Activated T-helper 2 cell treated with anti-CD3 and anti-CD28 coated beads, Interferon-gamma antibody, Interleukin-2, Interleukin-4, amounts not matched to agents 10 μg/mL and 5 μg/mL and 100 μg/mL, durations not matched to agents 14 hours and 24 hours and 36 hours (primary cell): ENCODE measurements at regions not wholly inside any gene's neighbourhood (a gene's known extent, or its start where the extent isn't known, plus 50 kb on each side); places are given as distances from the start of the nearest gene placed in this dataset.

Source experiments
- DNase-seq: peaks from one replicate; pipeline ENCODE4 v3.0.0; 2021; ENCODE audit warnings: low spot score
- H3K27ac Mint-ChIP-seq: one replicate; pipeline ENCODE4 v1.8.0; 2021; ENCODE audit warnings: mixed read lengths
- H3K27me3 Mint-ChIP-seq: one replicate; pipeline ENCODE4 v1.8.0; 2021; ENCODE audit warnings: low read depth, mixed read lengths
- H3K36me3 Mint-ChIP-seq: one replicate; pipeline ENCODE4 v1.8.0; 2021; ENCODE audit warnings: low read depth, mixed read lengths
- H3K4me1 Mint-ChIP-seq: one replicate; pipeline ENCODE4 v1.8.0; 2021; ENCODE audit warnings: low read depth, mixed read lengths
- H3K4me3 Mint-ChIP-seq: one replicate; pipeline ENCODE4 v1.8.0; 2021; ENCODE audit warnings: low read depth, mild to moderate bottlenecking, moderate library complexity, mixed read lengths
- H3K9me3 Mint-ChIP-seq: one replicate; pipeline ENCODE4 v1.8.0; 2021; ENCODE audit warnings: mixed read lengths
- intact Hi-C: fragments of 100-400 bp; cut with micrococcal nuclease; formaldehyde crosslinking; loops from one replicate; pipeline ENCODE4 v1.15.1; 2023

DNA sequence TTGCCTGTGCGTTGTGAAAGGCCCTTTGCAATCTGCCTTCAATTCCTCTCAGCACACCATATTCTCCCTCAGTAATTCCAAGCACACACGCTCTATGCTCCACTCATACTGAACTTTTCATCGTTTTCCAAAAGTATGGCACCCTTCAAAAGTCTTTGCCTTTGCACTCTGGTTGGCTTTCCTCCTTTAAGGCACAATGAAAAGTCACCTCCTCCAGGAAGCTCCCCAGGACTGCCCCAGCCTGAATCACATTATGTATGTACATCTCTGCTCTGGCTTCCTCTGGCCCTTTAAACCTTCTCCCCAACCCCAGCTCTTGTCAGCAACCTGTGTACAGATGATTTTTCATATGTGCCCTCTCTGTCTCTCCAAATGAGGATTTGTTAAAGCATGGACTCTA is 250.7 kb downstream of the MAF start:
- Mint-ChIP-seq H3K4me3 (no peak overlapping the region), H3K27ac (no peak overlapping the region), H3K36me3 (no peaks in the 10 kb centered on the region), H3K27me3 (peaks cover 2% of the 10 kb centered on the region), H3K4me1 (peaks cover 8% of the 10 kb centered on the region), H3K9me3 (no peaks in the 10 kb centered on the region)
- intact Hi-C loops = no loop called here
- DNase-seq = no peak

DNA sequence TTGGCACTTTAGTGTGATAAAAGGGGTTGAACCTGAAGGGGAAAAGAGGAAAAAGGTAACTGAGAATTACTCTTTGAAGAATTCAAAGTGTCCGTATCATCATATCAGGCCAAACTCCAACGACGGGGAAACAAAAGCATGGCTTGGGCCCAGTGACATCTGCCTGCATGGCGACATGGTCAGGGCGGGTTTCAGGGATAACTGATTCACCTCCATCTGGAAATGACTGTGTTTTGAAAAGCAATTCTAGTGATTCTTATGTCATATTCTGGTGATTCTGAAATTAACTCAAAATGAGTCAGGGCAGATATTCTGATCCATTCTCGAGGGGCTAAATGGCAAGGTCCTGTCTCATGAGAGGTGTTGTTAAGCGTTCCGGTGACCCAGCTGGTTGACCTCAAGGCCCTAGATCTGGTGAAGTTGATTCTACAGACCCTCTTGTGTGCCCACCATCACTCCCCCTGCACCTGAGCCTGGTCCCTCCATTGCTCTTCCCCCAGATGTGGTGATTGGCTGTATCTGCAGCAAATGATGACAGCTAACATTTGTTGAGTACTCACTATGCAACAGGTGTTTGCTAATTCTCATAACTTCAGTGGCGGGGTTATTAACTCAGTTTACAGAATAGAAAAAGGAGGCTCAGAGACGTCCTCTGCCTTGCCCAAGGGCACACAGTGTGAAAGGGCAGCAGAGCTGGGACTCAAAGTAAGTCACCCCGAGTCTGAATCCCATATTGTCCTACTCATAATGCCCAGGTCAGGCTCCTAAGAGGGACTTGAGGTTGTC is 251.8 kb downstream of the MAF start:
- intact Hi-C loops = no loop called here
- Mint-ChIP-seq H3K27ac (no peak overlapping the region), H3K9me3 (no peaks in the 10 kb centered on the region), H3K4me3 (no peak overlapping the region), H3K36me3 (no peaks in the 10 kb centered on the region), H3K27me3 (peaks cover 3% of the 10 kb centered on the region), H3K4me1 (peaks cover 10% of the 10 kb centered on the region)
- DNase-seq = no peak

DNA sequence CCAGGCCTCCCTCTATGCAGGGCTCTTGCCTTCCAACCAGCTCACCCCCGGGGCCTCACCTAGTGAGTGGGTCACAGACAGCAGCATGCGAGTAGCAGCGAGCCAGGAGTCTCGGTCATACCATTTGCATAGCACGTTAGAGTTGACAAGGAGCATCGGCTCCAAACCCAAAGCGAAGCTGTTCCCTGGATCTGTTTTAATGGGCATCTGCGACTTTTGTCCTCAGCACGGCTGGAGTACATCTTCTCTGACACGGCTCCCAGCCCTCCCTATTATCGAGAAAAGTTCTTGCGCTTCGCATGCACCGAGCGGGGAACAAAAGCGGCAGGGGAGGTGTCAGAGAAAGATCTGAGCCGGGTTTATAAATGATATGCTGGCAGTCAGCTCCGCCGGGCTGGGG is 253.3 kb downstream of the MAF start:
- no peak for DNase-seq
- Mint-ChIP-seq H3K4me1 (peaks cover 17% of the 10 kb centered on the region), H3K4me3 (no peak overlapping the region), H3K9me3 (no peaks in the 10 kb centered on the region), H3K27me3 (peaks cover 5% of the 10 kb centered on the region), H3K27ac (no peak overlapping the region), H3K36me3 (no peaks in the 10 kb centered on the region)
- intact Hi-C loops = no loop called here

DNA sequence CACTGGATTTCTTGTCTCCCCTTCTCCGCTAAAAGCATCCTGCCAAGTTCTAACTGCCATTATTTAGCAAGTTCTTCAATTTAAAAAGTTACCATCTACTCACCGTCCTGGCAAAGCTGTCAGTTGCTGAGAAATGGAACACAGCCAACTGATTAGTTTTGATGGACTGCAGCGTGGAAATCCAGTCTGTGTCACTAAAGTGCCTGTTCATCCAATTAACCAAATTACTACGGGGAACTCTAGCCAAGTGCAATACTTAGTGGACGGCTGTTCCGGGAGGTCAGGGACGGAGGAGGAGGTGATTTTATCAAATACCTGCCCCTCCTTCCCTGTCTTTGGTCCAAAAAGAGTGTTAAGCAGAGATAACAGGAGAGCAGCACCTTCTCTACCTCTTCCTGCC is 260.7 kb downstream of the MAF start:
- peaks cover 7% of the 10 kb centered on the region for H3K27me3 Mint-ChIP-seq
- peaks cover 14% of the 10 kb centered on the region for H3K4me1 Mint-ChIP-seq
- intact Hi-C loops = no loop called here

DNA sequence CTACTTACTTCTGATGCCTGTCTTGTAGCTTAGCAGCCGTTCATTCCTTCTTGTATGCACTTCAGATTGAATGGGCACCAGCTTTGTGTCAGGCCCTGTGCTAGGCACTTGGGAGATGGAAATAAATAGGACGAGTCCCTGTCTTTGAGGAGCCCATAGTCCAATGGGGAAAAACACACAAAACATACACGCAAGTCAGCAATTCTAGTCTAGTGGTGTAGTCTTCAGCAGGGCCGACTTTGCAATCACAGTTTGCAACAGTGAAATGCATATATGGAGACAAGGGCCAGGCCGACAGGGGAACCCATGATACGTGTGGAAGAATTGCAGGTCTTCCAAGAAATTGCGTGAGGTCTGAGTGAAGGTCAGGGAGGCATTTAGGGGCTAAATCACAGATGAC is 262.6 kb downstream of the MAF start:
- no peak overlapping the region for H3K4me3 Mint-ChIP-seq
- intact Hi-C loops = no loop called here
- peaks cover 5% of the 10 kb centered on the region for H3K4me1 Mint-ChIP-seq
- DNase-seq = no peak
- no peaks in the 10 kb centered on the region for H3K36me3 Mint-ChIP-seq
- H3K27ac Mint-ChIP-seq = no peak overlapping the region
- H3K9me3 Mint-ChIP-seq = no peaks in the 10 kb centered on the region
- peaks cover 2% of the 10 kb centered on the region for H3K27me3 Mint-ChIP-seq

More for the DNA sequence above, 260.7 kb downstream of the MAF start:
- no peak for DNase-seq
- Mint-ChIP-seq H3K9me3 (no peaks in the 10 kb centered on the region), H3K36me3 (no peaks in the 10 kb centered on the region), H3K4me3 (no peak overlapping the region), H3K27ac (no peak overlapping the region)

DNA sequence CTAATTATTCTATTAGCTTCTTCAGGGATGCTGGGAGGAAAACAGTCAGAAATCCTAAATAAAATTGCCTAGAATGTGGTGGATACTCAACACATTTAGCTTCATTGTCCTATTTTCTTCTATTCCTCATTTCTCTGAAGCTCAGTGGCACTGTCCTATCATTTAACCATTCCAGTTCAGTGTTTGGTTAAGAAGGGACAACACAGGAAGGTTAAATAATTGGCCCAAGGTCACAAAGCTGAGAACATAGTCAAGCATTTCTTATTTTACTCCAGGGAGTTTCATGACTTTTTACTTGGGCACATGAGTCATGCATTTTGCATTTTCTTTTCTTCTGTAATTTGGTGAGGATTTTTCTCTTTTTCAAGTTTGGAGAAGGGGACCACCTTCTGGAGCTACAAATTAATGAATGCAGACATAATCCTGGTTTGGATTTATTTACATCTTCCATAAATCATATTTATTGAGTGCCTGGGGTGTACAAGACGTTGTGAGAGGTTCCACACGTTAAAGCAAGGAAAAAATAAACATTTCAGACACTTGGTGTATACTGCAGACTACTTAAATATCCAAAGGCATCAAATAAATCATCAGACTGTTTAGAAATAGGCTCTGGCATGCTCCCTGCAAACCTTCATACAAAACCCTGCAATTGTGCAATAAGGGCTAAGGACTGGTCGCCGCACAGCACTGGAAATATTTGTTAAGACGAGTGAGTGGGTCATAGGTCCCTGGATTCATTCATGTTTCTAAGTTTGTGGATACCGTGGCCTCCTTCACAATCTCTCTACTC is 263.9 kb downstream of the MAF start:
- H3K9me3 Mint-ChIP-seq = no peaks in the 10 kb centered on the region
- DNase-seq = no peak
- H3K27me3 Mint-ChIP-seq = peaks cover 2% of the 10 kb centered on the region
- no peak overlapping the region for H3K27ac Mint-ChIP-seq
- no peaks in the 10 kb centered on the region for H3K36me3 Mint-ChIP-seq
- H3K4me1 Mint-ChIP-seq = peaks cover 3% of the 10 kb centered on the region
- H3K4me3 Mint-ChIP-seq = no peak overlapping the region
- intact Hi-C loops = no loop called here

DNA sequence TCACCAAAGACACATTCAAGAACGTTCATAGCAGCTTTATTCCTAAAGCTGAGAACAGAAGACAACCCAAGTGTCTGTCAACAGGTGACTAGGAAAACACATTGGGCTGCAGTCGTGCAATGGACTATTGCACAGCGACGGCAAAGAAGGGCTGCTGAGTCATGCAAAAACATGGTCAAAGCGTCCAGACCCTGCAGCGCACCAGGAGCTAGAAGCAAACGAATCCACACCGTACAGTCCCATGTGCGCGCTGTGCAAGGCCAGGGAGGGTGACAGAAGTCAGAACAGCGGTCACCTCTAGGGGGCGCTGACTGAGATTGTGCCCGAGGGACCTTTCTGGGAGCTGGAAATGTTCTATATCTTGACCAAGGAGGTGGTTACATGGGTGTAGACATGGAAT is 266.4 kb downstream of the MAF start:
- H3K4me3 Mint-ChIP-seq = no peak overlapping the region
- intact Hi-C loops = no loop called here
- H3K27me3 Mint-ChIP-seq = peaks cover 2% of the 10 kb centered on the region
- no peak overlapping the region for H3K27ac Mint-ChIP-seq
- H3K4me1 Mint-ChIP-seq = no peaks in the 10 kb centered on the region
- no peaks in the 10 kb centered on the region for H3K36me3 Mint-ChIP-seq
- no peak for DNase-seq
- H3K9me3 Mint-ChIP-seq = no peaks in the 10 kb centered on the region

DNA sequence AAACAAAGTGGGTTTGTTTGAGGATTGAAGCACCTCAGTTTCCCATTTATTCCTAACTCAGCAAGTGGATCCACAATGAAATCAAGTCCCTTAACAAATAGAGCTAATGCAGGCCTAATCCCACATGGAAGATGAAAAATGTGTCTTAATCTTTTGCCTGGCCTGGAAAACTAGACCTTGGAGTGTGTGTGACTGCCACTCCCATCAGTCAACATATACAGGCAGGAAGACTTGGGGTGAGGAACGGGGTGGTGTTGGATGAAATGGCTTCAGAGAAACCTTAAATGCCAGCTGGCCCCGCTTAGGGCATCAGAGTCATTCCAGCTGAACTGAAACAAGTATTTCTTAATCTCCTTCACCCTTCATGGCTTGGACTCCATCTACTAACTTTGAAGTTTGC is 269.5 kb downstream of the MAF start:
- H3K9me3 Mint-ChIP-seq = no peaks in the 10 kb centered on the region
- no peaks in the 10 kb centered on the region for H3K27me3 Mint-ChIP-seq
- intact Hi-C loops = no loop called here
- DNase-seq = no peak
- H3K4me1 Mint-ChIP-seq = peaks cover 6% of the 10 kb centered on the region
- no peak overlapping the region for H3K4me3 Mint-ChIP-seq
- no peaks in the 10 kb centered on the region for H3K36me3 Mint-ChIP-seq
- H3K27ac Mint-ChIP-seq = no peak overlapping the region

DNA sequence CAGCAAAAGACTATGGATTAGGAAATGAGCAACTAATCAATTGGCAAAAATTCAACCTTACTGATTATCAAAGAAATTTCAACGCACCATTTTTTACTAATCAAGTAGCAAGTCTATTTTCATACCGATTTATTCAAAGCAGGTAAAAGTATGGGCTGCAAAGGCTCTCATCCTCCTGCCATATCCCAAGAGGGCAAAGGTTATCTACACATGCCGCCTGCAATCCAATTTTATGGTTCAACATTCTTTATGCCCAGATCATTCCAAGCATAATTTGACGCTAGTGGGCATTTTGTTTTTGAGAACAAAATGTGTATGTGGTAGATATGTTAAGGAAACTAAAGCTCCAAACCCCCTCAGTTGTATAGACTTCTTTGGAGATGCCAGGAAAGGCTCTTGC is 270.6 kb downstream of the MAF start:
- Mint-ChIP-seq H3K4me1 (peaks cover 15% of the 10 kb centered on the region), H3K4me3 (no peak overlapping the region), H3K27ac (no peak overlapping the region), H3K27me3 (no peaks in the 10 kb centered on the region), H3K36me3 (no peaks in the 10 kb centered on the region), H3K9me3 (no peaks in the 10 kb centered on the region)
- intact Hi-C loops = no loop called here
- DNase-seq = no peak

DNA sequence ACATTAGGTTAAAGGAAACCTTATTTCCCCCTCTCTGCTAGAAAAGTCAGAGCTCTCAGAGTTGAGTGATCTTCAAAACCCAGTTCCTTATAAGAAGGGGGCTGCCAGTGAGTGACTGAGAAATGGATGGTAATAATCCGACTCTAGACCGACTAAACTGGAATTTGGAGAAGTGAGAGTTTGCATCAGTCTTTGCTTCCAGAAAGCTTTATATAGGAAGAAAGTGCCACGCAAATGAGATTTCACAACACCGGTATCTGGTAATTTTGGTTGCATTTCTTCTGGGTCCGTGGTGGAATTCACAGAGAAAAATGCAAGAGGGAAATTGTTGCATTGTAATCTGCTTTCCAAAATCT is 271.4 kb downstream of the MAF start:
- Mint-ChIP-seq H3K27me3 (no peaks in the 10 kb centered on the region), H3K27ac (no peak overlapping the region), H3K36me3 (no peaks in the 10 kb centered on the region), H3K4me3 (no peak overlapping the region), H3K4me1 (peaks cover 18% of the 10 kb centered on the region), H3K9me3 (no peaks in the 10 kb centered on the region)
- intact Hi-C loops = no loop called here
- DNase-seq = no peak

DNA sequence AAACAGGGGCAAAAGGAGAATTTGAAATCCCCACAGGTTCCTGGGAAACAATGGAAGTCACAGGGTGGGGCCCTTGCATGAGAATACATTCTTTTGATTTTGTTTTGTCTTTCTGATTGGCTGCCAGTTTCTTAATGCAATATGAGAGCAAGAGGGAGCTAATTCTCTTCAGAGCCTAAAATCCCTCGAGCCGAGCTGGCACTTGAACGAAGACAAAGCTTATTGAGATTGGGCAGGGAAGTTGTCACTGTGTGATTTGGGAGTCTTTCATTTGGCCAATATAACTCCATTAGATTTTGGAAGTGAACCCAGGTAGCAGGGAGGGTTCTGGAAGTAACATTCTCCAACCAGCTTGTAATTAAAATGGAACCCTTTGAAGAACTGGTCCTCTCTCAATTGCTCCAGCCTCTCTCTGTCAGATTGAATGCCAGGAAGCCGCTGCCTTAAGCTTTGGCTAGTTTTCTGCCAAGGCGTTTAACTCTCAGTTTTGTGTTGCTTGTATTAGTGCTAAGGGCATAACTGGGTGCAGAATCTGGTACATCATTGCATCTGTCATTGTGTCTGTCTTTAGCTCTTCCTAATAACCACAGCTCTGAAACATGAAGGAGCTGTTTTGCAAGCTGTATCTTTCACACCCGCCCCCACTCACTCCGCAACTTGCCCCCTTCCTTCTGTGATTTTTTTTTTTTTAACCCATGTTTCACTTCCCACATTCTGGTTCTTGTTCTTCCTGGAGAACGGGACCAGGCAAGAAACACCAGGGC is 272.0 kb downstream of the MAF start:
- Mint-ChIP-seq H3K36me3 (no peaks in the 10 kb centered on the region), H3K4me1 (peaks cover 18% of the 10 kb centered on the region), H3K27ac (no peak overlapping the region), H3K4me3 (no peak overlapping the region), H3K9me3 (no peaks in the 10 kb centered on the region), H3K27me3 (no peaks in the 10 kb centered on the region)
- DNase-seq = no peak
- intact Hi-C loops = no loop called here

DNA sequence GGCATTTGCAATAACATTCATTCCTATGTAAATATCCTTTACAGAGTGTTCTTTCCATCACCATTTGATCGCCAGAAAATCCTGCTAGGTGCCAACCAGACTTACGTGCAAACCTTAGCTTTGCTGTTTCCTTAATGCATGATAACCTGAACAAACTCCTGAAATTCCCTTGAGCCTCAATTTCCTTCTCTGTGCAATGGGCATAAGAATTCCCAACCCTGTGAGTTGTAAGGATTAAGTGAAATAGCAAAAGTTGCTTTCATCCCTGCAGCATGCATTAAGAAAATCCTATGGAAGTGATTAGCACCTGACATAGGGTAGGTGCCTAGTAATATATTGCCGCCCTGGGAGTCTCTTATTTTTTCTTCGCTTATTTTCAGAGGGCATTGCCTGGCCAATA is 272.7 kb downstream of the MAF start:
- Mint-ChIP-seq H3K4me1 (peaks cover 18% of the 10 kb centered on the region), H3K27ac (no peak overlapping the region)

DNA sequence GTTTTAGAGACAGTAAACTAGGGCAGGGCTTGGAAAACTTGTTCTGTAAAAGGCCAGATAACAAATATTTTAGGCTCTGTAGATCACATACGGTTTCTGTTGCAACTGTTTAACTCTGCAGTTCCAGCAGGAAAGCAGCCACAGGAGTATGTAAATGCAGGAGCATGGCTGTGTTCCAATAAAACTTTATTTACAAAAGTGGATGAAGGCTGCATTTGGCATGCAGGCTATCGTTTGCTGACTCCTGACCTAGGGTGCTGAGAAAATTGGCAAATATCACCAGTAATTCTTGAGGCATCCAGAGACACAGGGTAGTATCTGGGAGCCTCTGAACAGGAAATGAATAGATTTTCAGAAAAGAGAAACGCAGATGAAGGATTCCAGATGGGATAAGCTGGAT is 274.0 kb downstream of the MAF start:
- intact Hi-C loops = no loop called here
- Mint-ChIP-seq H3K9me3 (no peaks in the 10 kb centered on the region), H3K4me1 (peaks cover 18% of the 10 kb centered on the region), H3K4me3 (no peak overlapping the region), H3K36me3 (no peaks in the 10 kb centered on the region), H3K27ac (no peak overlapping the region), H3K27me3 (no peaks in the 10 kb centered on the region)
- DNase-seq = no peak

More for the DNA sequence above, 272.7 kb downstream of the MAF start:
- Mint-ChIP-seq H3K36me3 (no peaks in the 10 kb centered on the region), H3K27me3 (no peaks in the 10 kb centered on the region), H3K4me3 (no peak overlapping the region), H3K9me3 (no peaks in the 10 kb centered on the region)
- no peak for DNase-seq
- intact Hi-C loops = no loop called here
